IMR-90 (cell line): ENCODE measurements at regions not wholly inside any gene's neighbourhood (a gene's known extent, or its start where the extent isn't known, plus 50 kb on each side); places are given as distances from the start of the nearest gene placed in this dataset.

Experiments used
- ATAC-seq: fragments of 200-7000 bp; cut with Tn5 transposase; 2 replicates; pipeline ENCODE4 v1.9.1; 2020; ENCODE audit warnings: low read depth, mild to moderate bottlenecking, moderate library complexity
- BruUV-seq: library from RNA; stranded (reverse); fragments of 400-500 nt; replicated peaks from 2 replicates; lab custom pipeline; 2021; lab: Mats Ljungman, UMichigan
- CTCF ChIA-PET: fragments of 300-600 bp; formaldehyde crosslinking; extraction: SDS; loops from one replicate; lab custom pipeline; 2021; ENCODE audit warnings: antibody characterized with exemption; lab: Yijun Ruan, JAX
- POLR2A ChIA-PET: fragments of 300-600 bp; sonication (Branson Sonifier 250); formaldehyde crosslinking; loops from one replicate; lab custom pipeline; 2022; ENCODE audit warnings: antibody characterized with exemption; ENCODE audit not compliant: unreplicated experiment; lab: Charles Lee
- DNase-seq: peaks from one replicate; pipeline ENCODE4 v3.0.0; 2013
- H2AFZ ChIP-seq: replicated peaks from 2 replicates; pipeline ENCODE3; 2013; ENCODE audit warnings: low read length, mild to moderate bottlenecking; ENCODE audit not compliant: poor library complexity
- H2AK5ac ChIP-seq: 2 replicates; pipeline ENCODE4 v1.6.1; 2013; ENCODE audit warnings: low read depth, low read length, inconsistent platforms
- H2AK9ac ChIP-seq: replicated peaks from 2 replicates; pipeline ENCODE3; 2013; ENCODE audit warnings: mild to moderate bottlenecking, low read depth, low read length, moderate library complexity; ENCODE audit not compliant: poor library complexity
- H2BK120ac ChIP-seq: 2 replicates; pipeline ENCODE4 v1.6.1; 2013; ENCODE audit warnings: low read depth, low read length, inconsistent platforms
- H2BK15ac ChIP-seq: 3 replicates; pipeline ENCODE4 v1.6.1; 2013; ENCODE audit warnings: low read depth, low read length, inconsistent platforms
- H2BK20ac ChIP-seq: 2 replicates; pipeline ENCODE4 v1.6.1; 2013; ENCODE audit warnings: low read depth, mild to moderate bottlenecking, inconsistent platforms, low read length, moderate library complexity
- H2BK5ac ChIP-seq: 2 replicates; pipeline ENCODE4 v1.6.1; 2013; ENCODE audit warnings: mild to moderate bottlenecking, low read depth, low read length, inconsistent platforms; ENCODE audit not compliant: poor library complexity, severe bottlenecking
- H3K14ac ChIP-seq: replicated peaks from 2 replicates; pipeline ENCODE4 v1.6.1; 2013; ENCODE audit warnings: low read depth, low read length, inconsistent platforms
- H3K18ac ChIP-seq: 2 replicates; pipeline ENCODE4 v1.6.1; 2013; ENCODE audit warnings: low read depth, low read length, control low read depth
- H3K23ac ChIP-seq: 2 replicates; pipeline ENCODE4 v1.6.1; 2013; ENCODE audit warnings: low read depth, low read length, inconsistent platforms
- H3K27ac ChIP-seq: 2 replicates; pipeline ENCODE4 v1.5.1; 2013; ENCODE audit warnings: mild to moderate bottlenecking, control low read depth, low read length; ENCODE audit not compliant: insufficient read depth
- H3K27me3 ChIP-seq: 2 replicates; pipeline ENCODE4 v1.6.1; 2013; ENCODE audit warnings: low read length; ENCODE audit not compliant: control insufficient read depth, insufficient read depth
- H3K36me3 ChIP-seq: 2 replicates; pipeline ENCODE4 v1.6.1; 2013; ENCODE audit warnings: low read length, mixed read lengths; ENCODE audit not compliant: control insufficient read depth, insufficient read depth
- H3K4ac ChIP-seq: 2 replicates; pipeline ENCODE4 v1.6.1; 2013; ENCODE audit warnings: low read depth, low read length, inconsistent platforms
- H3K4me1 ChIP-seq: 2 replicates; pipeline ENCODE4 v1.6.1; 2013; ENCODE audit warnings: low read length, mixed read lengths; ENCODE audit not compliant: control insufficient read depth, insufficient read depth
- H3K4me2 ChIP-seq: 2 replicates; pipeline ENCODE4 v1.6.1; 2013; ENCODE audit warnings: low read depth, mild to moderate bottlenecking, control low read depth, low read length, moderate library complexity
- H3K4me3 ChIP-seq: 2 replicates; pipeline ENCODE4 v1.5.1; 2013; ENCODE audit warnings: low read depth, mild to moderate bottlenecking, control low read depth, low read length, moderate library complexity; ENCODE audit not compliant: insufficient read depth
- H3K56ac ChIP-seq: 2 replicates; pipeline ENCODE4 v1.6.1; 2013; ENCODE audit warnings: low read length, inconsistent platforms; ENCODE audit not compliant: insufficient read depth; ENCODE audit errors: extremely low read depth
- H3K79me1 ChIP-seq, 2 experiments: 2 replicates each; pipeline ENCODE4 v1.6.1; 2013; ENCODE audit warnings: low read length in 2 of 2, inconsistent platforms in 1 of 2, low read depth in 1 of 2
- H3K9ac ChIP-seq: 2 replicates; pipeline ENCODE4 v1.6.1; 2013; ENCODE audit warnings: low read depth, low read length, control low read depth
- H3K9me1 ChIP-seq: 2 replicates; pipeline ENCODE4 v1.6.1; 2013; ENCODE audit warnings: low read length, inconsistent platforms; ENCODE audit not compliant: insufficient read depth
- H3K9me3 ChIP-seq: 2 replicates; pipeline ENCODE4 v1.6.1; 2013; ENCODE audit warnings: low read length; ENCODE audit not compliant: control insufficient read depth, insufficient read depth
- H4K20me1 ChIP-seq: 2 replicates; pipeline ENCODE4 v1.6.1; 2013; ENCODE audit warnings: low read length, inconsistent platforms; ENCODE audit not compliant: insufficient read depth
- H4K5ac ChIP-seq: 2 replicates; pipeline ENCODE4 v1.6.1; 2013; ENCODE audit warnings: mild to moderate bottlenecking, low read depth, low read length, control low read depth
- H4K8ac ChIP-seq, 2 experiments: 2 replicates each; pipeline ENCODE4 v1.6.1; 2013; ENCODE audit warnings: low read depth in 2 of 2, low read length in 2 of 2, control low read depth in 1 of 2, inconsistent platforms in 1 of 2
- H4K91ac ChIP-seq: 2 replicates; pipeline ENCODE4 v1.6.1; 2013; ENCODE audit warnings: low read depth, low read length, inconsistent platforms; ENCODE audit not compliant: insufficient read depth
- BHLHE40 ChIP-seq: fragments of 150-350 bp; IDR thresholded peaks from 2 replicates; pipeline ENCODE4 v1.6.1; 2016; ENCODE audit warnings: mild to moderate bottlenecking, low read depth, low read length
- CEBPB ChIP-seq: IDR thresholded peaks from 2 replicates; pipeline ENCODE4 v1.6.1; 2012; ENCODE audit warnings: low read depth, low read length, improper control_type of control experiment
- CHD1 ChIP-seq: IDR thresholded peaks from 2 replicates; pipeline ENCODE4 v1.6.1; 2012; ENCODE audit warnings: low read depth, low read length, improper control_type of control experiment
- FOS ChIP-seq: fragments of 150-350 bp; IDR thresholded peaks from 2 replicates; pipeline ENCODE4 v1.6.1; 2016; ENCODE audit warnings: low read depth, low read length
- MAZ ChIP-seq: IDR thresholded peaks from 2 replicates; pipeline ENCODE4 v1.6.1; 2012; ENCODE audit warnings: low read depth, mild to moderate bottlenecking, low read length, improper control_type of control experiment, moderate library complexity, borderline replicate concordance
- MXI1 ChIP-seq: IDR thresholded peaks from 2 replicates; pipeline ENCODE4 v1.6.1; 2012; ENCODE audit warnings: low read depth, mild to moderate bottlenecking, low read length, moderate library complexity, borderline replicate concordance
- NFE2L2 ChIP-seq: fragments of 150-350 bp; IDR thresholded peaks from 2 replicates; pipeline ENCODE4 v1.6.1; 2016; ENCODE audit warnings: low read depth, mild to moderate bottlenecking, low read length
- POLR2A ChIP-seq: IDR thresholded peaks from 2 replicates; pipeline ENCODE4 v1.6.1; 2012; ENCODE audit warnings: mild to moderate bottlenecking, low read depth, low read length
- RAD21 ChIP-seq: IDR thresholded peaks from 2 replicates; pipeline ENCODE4 v1.6.1; 2012; ENCODE audit warnings: low read length, improper control_type of control experiment
- RCOR1 ChIP-seq: IDR thresholded peaks from 2 replicates; pipeline ENCODE4 v1.6.1; 2012; ENCODE audit warnings: mild to moderate bottlenecking, low read length, improper control_type of control experiment; ENCODE audit not compliant: insufficient replicate concordance
- RFX5 ChIP-seq: IDR thresholded peaks from 2 replicates; pipeline ENCODE4 v1.8.0; 2012; ENCODE audit warnings: low read depth, mild to moderate bottlenecking, low read length, moderate library complexity
- SMC3 ChIP-seq: fragments of 150-350 bp; IDR thresholded peaks from 2 replicates; pipeline ENCODE4 v1.6.1; 2016; ENCODE audit warnings: low read depth, mild to moderate bottlenecking, antibody characterized with exemption, low read length, moderate library complexity
- WGBS, 2 experiments: methylation state at CpG; one replicate each; pipeline versions ENCODE4 v1.1.5 to v1.1.7; 2013; ENCODE audit warnings: missing lambda C conversion rate in 2 of 2; ENCODE audit not compliant: insufficient read length in 1 of 2; ENCODE audit errors: extremely low coverage in 2 of 2; 5-methylcytosine and 5-hydroxymethylcytosine counted together
- dilution Hi-C: fragments of 300-500 bp; cut with HindIII; formaldehyde crosslinking; loops from one replicate; pipeline ENCODE4 v1.14.3; 2018; ENCODE audit warnings: low sequenced_read_pairs; ENCODE audit not compliant: unreplicated experiment
- in situ Hi-C: fragments of 300-500 bp; cut with MboI; formaldehyde crosslinking; loops from 3 replicates; pipeline ENCODE4 v1.14.3; 2019; ENCODE audit warnings: low sequenced_read_pairs, inconsistent platforms, mixed read lengths
- intact Hi-C: fragments of 100-400 bp; cut with micrococcal nuclease; formaldehyde crosslinking; loops from 2 replicates; pipeline ENCODE4 v1.10.0; 2022
- TF ChIP-seq, protein P1 (sequence below): fragments of 150-350 bp; IDR thresholded peaks from 2 replicates; pipeline ENCODE4 v1.6.1; 2016; ENCODE audit warnings: low read depth, mild to moderate bottlenecking, low read length, moderate library complexity, borderline replicate concordance
- TF ChIP-seq, protein P2 (sequence below): fragments of 150-350 bp; IDR thresholded peaks from 2 replicates; pipeline ENCODE4 v1.6.1; 2017; ENCODE audit warnings: mild to moderate bottlenecking, antibody characterized with exemption, low read length, low read depth
- TF ChIP-seq, protein P3 (sequence below): conservative IDR thresholded peaks from 2 replicates; pipeline ENCODE4 v1.5.1; 2012; ENCODE audit warnings: mild to moderate bottlenecking, low read depth, low read length, improper control_type of control experiment

DNA sequence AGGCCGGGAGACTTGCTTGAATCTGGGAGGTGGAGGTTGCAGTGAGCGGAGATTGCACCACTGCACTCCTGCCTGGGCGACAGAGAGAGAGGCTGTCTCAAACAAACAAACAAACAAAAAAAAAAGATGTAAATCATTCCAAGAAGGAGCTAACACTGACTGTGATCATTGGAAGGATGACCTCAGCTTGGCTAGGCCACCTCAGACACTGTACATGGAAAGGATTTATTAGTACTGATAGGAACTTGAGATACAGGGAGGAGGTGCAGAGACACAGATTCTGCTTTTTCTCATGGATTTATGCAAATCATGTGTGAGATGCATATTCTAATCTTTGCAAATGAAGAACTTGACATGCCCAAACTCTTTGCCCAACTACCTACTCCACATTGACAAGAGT, 293.6 kb downstream of the HIVEP2 start:
- TF ChIP-seq MAZ (no peak), SMC3 (no peak), BHLHE40 (no peak), CHD1 (no peak), POLR2A (no peak), MXI1 (no peak), NFE2L2 (no peak), CEBPB (no peak), RFX5 (no peak), RCOR1 (no peak), RAD21 (no peak), FOS (no peak)
- TF ChIP-seq, protein P1, sequence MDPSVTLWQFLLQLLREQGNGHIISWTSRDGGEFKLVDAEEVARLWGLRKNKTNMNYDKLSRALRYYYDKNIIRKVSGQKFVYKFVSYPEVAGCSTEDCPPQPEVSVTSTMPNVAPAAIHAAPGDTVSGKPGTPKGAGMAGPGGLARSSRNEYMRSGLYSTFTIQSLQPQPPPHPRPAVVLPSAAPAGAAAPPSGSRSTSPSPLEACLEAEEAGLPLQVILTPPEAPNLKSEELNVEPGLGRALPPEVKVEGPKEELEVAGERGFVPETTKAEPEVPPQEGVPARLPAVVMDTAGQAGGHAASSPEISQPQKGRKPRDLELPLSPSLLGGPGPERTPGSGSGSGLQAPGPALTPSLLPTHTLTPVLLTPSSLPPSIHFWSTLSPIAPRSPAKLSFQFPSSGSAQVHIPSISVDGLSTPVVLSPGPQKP: no peak
- TF ChIP-seq, protein P2, sequence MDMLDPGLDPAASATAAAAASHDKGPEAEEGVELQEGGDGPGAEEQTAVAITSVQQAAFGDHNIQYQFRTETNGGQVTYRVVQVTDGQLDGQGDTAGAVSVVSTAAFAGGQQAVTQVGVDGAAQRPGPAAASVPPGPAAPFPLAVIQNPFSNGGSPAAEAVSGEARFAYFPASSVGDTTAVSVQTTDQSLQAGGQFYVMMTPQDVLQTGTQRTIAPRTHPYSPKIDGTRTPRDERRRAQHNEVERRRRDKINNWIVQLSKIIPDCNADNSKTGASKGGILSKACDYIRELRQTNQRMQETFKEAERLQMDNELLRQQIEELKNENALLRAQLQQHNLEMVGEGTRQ: no peak
- TF ChIP-seq, protein P3, sequence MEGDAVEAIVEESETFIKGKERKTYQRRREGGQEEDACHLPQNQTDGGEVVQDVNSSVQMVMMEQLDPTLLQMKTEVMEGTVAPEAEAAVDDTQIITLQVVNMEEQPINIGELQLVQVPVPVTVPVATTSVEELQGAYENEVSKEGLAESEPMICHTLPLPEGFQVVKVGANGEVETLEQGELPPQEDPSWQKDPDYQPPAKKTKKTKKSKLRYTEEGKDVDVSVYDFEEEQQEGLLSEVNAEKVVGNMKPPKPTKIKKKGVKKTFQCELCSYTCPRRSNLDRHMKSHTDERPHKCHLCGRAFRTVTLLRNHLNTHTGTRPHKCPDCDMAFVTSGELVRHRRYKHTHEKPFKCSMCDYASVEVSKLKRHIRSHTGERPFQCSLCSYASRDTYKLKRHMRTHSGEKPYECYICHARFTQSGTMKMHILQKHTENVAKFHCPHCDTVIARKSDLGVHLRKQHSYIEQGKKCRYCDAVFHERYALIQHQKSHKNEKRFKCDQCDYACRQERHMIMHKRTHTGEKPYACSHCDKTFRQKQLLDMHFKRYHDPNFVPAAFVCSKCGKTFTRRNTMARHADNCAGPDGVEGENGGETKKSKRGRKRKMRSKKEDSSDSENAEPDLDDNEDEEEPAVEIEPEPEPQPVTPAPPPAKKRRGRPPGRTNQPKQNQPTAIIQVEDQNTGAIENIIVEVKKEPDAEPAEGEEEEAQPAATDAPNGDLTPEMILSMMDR: no peak
- CTCF ChIA-PET: interaction anchor here (0.5 kb wide), 1 partner anchor 685 kb away, joined by 4 read pairs; no protein-coding TSS in a partner anchor

More for the DNA sequence above, 293.6 kb downstream of the HIVEP2 start:
- Histone ChIP-seq H2BK15ac (no peak overlapping the region), H2AK5ac (no peak overlapping the region), H3K4me2 (no peak overlapping the region), H3K9me1 (no peaks in the 10 kb centered on the region), H4K20me1 (no peaks in the 10 kb centered on the region), H2BK5ac (no peak overlapping the region), H2BK20ac (no peak overlapping the region), H3K79me1 (no peaks in the 10 kb centered on the region), H3K14ac (no peak overlapping the region), H2AFZ (no peak overlapping the region), H4K8ac (no peak overlapping the region), H3K36me3 (no peaks in the 10 kb centered on the region), H4K5ac (no peak overlapping the region), H3K27me3 (peaks cover 23% of the 10 kb centered on the region), H3K56ac (no peak overlapping the region), H3K4ac (no peak overlapping the region), H3K23ac (no peak overlapping the region), H3K9me3 (no peaks in the 10 kb centered on the region), H3K4me3 (no peak overlapping the region), H2AK9ac (no peak overlapping the region), H3K4me1 (no peaks in the 10 kb centered on the region), H4K91ac (no peak overlapping the region), H2BK120ac (no peak overlapping the region), H3K9ac (no peak overlapping the region), H3K18ac (no peak overlapping the region), H3K27ac (no peak overlapping the region)
- no TSS peak for BruUV-seq
- dilution Hi-C loops (no loop called here), intact Hi-C loops (no loop called here), in situ Hi-C loops (no loop called here)
- no CpG with 5 or more reads among the region's 3 CpGs for WGBS, 2 experiments
- no peak for DNase-seq
- POLR2A ChIA-PET: no interaction called here
- no peak for ATAC-seq
